H1 (cell line): ENCODE measurements at regions not wholly inside any gene's neighbourhood (a gene's known extent, or its start where the extent isn't known, plus 50 kb on each side); places are given as distances from the start of the nearest gene placed in this dataset.

ENCODE experiments used
- CTCF ChIA-PET: fragments of 300-600 bp; sonication (Branson Sonifier 250); formaldehyde crosslinking; loops from one replicate; lab custom pipeline; 2021; ENCODE audit not compliant: partially characterized antibody; lab: Charles Lee
- POLR2A ChIA-PET: fragments of 300-600 bp; sonication (Branson Sonifier 250); formaldehyde crosslinking; loops from one replicate; lab custom pipeline; 2021; ENCODE audit warnings: inconsistent platforms; ENCODE audit not compliant: partially characterized antibody; lab: Charles Lee
- DNase-seq, 2 experiments: peaks; one replicate each; pipeline versions ENCODE4 v3.0.0 to v3.0.0-alpha.2; 2010 to 2022; ENCODE audit warnings: low spot score in 2 of 2, low read depth in 1 of 2, mixed read lengths in 1 of 2
- FAIRE-seq: peaks from 2 replicates; lab custom pipeline; 2011; peaks lifted over from hg19 to GRCh38; lab: Jason Lieb, UNC
- H2AFZ ChIP-seq: 2 replicates; pipeline ENCODE4 v1.8.1; 2012; ENCODE audit warnings: low read length, inconsistent platforms
- H2AK5ac ChIP-seq: 2 replicates; pipeline ENCODE4 v1.6.1; 2013; ENCODE audit warnings: low read depth, low read length
- H2BK120ac ChIP-seq: replicated peaks from 2 replicates; pipeline ENCODE3; 2013; ENCODE audit warnings: low read depth, low read length, inconsistent platforms
- H2BK12ac ChIP-seq: 2 replicates; pipeline ENCODE4 v1.6.1; 2013; ENCODE audit warnings: low read depth, low read length
- H2BK15ac ChIP-seq: 2 replicates; pipeline ENCODE4 v1.6.1; 2013; ENCODE audit warnings: low read length
- H2BK20ac ChIP-seq: 2 replicates; pipeline ENCODE4 v1.6.1; 2013; ENCODE audit warnings: low read length
- H2BK5ac ChIP-seq: 2 replicates; pipeline ENCODE4 v1.6.1; 2013; ENCODE audit warnings: low read depth, low read length
- H3K14ac ChIP-seq: 2 replicates; pipeline ENCODE4 v1.6.1; 2013; ENCODE audit warnings: inconsistent platforms; ENCODE audit not compliant: insufficient read length
- H3K18ac ChIP-seq: 2 replicates; pipeline ENCODE4 v1.6.1; 2013; ENCODE audit warnings: low read length; ENCODE audit errors: extremely low read depth
- H3K23ac ChIP-seq: 2 replicates; pipeline ENCODE4 v1.6.1; 2013; ENCODE audit warnings: inconsistent platforms; ENCODE audit not compliant: insufficient read length
- H3K23me2 ChIP-seq: 2 replicates; pipeline ENCODE4 v1.6.1; 2013; ENCODE audit warnings: low read depth, low read length
- H3K27ac ChIP-seq: 2 replicates; pipeline ENCODE4 v1.6.1; 2011; ENCODE audit warnings: low read depth, low read length, inconsistent platforms
- H3K27me3 ChIP-seq, 4 experiments: replicated peaks in 1 of 4; 1 replicate in 1 of 4; 2 replicates in 3 of 4; pipeline versions ENCODE4 v1.6.1 to v1.8.1; 2011 to 2013; ENCODE audit warnings: low read length in 3 of 4, mild to moderate bottlenecking in 3 of 4, inconsistent platforms in 2 of 4, mixed read lengths in 2 of 4, moderate library complexity in 1 of 4; ENCODE audit not compliant: control insufficient read depth in 3 of 4, insufficient read depth in 3 of 4; ENCODE audit errors: extremely low read depth in 1 of 4
- H3K36me3 ChIP-seq, 4 experiments: 2 replicates each; pipeline versions ENCODE4 v1.6.1 to v1.8.1; 2011 to 2013; ENCODE audit warnings: mild to moderate bottlenecking in 4 of 4, low read length in 3 of 4, moderate library complexity in 2 of 4, control low read depth in 1 of 4, inconsistent platforms in 1 of 4; ENCODE audit not compliant: insufficient read depth in 4 of 4, control insufficient read depth in 2 of 4
- H3K4ac ChIP-seq: replicated peaks from 2 replicates; pipeline ENCODE3; 2013; ENCODE audit warnings: low read length, low read depth, mixed read lengths, inconsistent platforms; ENCODE audit not compliant: insufficient read length
- H3K4me1 ChIP-seq, 4 experiments: replicated peaks in 1 of 4; 1 replicate in 1 of 4; 2 replicates in 3 of 4; pipeline versions ENCODE4 v1.6.1 to v1.8.1; 2011 to 2013; ENCODE audit warnings: low read length in 3 of 4, inconsistent platforms in 2 of 4, mixed read lengths in 1 of 4; ENCODE audit not compliant: insufficient read depth in 4 of 4, control insufficient read depth in 3 of 4
- H3K4me2 ChIP-seq, 2 experiments: 2 replicates each; pipeline versions ENCODE4 v1.6.1 to v1.8.1; 2011 to 2013; ENCODE audit warnings: low read depth in 2 of 2, low read length in 2 of 2, control low read depth in 1 of 2, inconsistent platforms in 1 of 2, mild to moderate bottlenecking in 1 of 2; ENCODE audit not compliant: insufficient read depth in 1 of 2
- H3K4me3 ChIP-seq, 4 experiments: fragments of 200-600, 300-600 bp in 1 of 4; sonication (generic), shearing (Covaris generic), sonication (Bioruptor Twin) in 1 of 4; 2 replicates each; pipeline versions ENCODE4 v1.5.1 to v1.8.1; 2011 to 2016; ENCODE audit warnings: low read length in 4 of 4, low read depth in 3 of 4, control low read depth in 2 of 4, inconsistent platforms in 2 of 4, mild to moderate bottlenecking in 2 of 4, mixed read lengths in 1 of 4, moderate library complexity in 1 of 4; ENCODE audit not compliant: insufficient read depth in 2 of 4; ENCODE audit errors: extremely low read depth in 1 of 4
- H3K56ac ChIP-seq: replicated peaks from 2 replicates; pipeline ENCODE3; 2013; ENCODE audit warnings: low read depth, mild to moderate bottlenecking, mixed read lengths, low read length, inconsistent platforms; ENCODE audit not compliant: insufficient read length
- H3K79me1 ChIP-seq: 2 replicates; pipeline ENCODE4 v1.6.1; 2013; ENCODE audit warnings: low read depth, low read length, control low read depth
- H3K79me2 ChIP-seq, 2 experiments: 2 replicates each; pipeline versions ENCODE4 v1.6.1 to v1.8.1; 2012 to 2013; ENCODE audit warnings: low read length in 2 of 2, mild to moderate bottlenecking in 2 of 2, inconsistent platforms in 1 of 2; ENCODE audit not compliant: insufficient read depth in 2 of 2, control insufficient read depth in 1 of 2
- H3K9ac ChIP-seq, 4 experiments: replicated peaks in 1 of 4; 1 replicate in 1 of 4; 2 replicates in 3 of 4; pipeline versions ENCODE4 v1.6.1 to v1.8.1; 2011 to 2013; ENCODE audit warnings: low read depth in 3 of 4, low read length in 3 of 4, control low read depth in 2 of 4, mild to moderate bottlenecking in 2 of 4, moderate library complexity in 2 of 4, inconsistent platforms in 1 of 4; ENCODE audit errors: extremely low read depth in 1 of 4
- H3K9me3 ChIP-seq, 2 experiments: 2 replicates each; pipeline versions ENCODE4 v1.6.1 to v1.8.1; 2012 to 2013; ENCODE audit warnings: mild to moderate bottlenecking in 2 of 2, moderate library complexity in 2 of 2, control low read depth in 1 of 2, inconsistent platforms in 1 of 2, low read depth in 1 of 2, low read length in 1 of 2, mixed read lengths in 1 of 2; ENCODE audit not compliant: insufficient read depth in 2 of 2
- H4K20me1 ChIP-seq, 2 experiments: replicated peaks in 1 of 2; 2 replicates each; pipeline versions ENCODE3 to v1.8.1; 2011 to 2013; ENCODE audit warnings: inconsistent platforms in 2 of 2, low read length in 2 of 2, mild to moderate bottlenecking in 1 of 2; ENCODE audit not compliant: insufficient read depth in 2 of 2, control insufficient read depth in 1 of 2
- H4K5ac ChIP-seq: 2 replicates; pipeline ENCODE4 v1.6.1; 2013; ENCODE audit warnings: low read length, low read depth, mixed read lengths, inconsistent platforms; ENCODE audit not compliant: insufficient read length
- H4K8ac ChIP-seq: 2 replicates; pipeline ENCODE4 v1.8.0; 2013; ENCODE audit warnings: mild to moderate bottlenecking, moderate library complexity, low read length, inconsistent platforms; ENCODE audit not compliant: insufficient read depth; ENCODE audit errors: extremely low read depth
- H4K91ac ChIP-seq: replicated peaks from 2 replicates; pipeline ENCODE3; 2013; ENCODE audit warnings: low read length, mixed read lengths, inconsistent platforms; ENCODE audit not compliant: insufficient read length
- ATF3 ChIP-seq: IDR thresholded peaks from 2 replicates; pipeline ENCODE4 v1.6.1; 2011; ENCODE audit warnings: low read depth, mild to moderate bottlenecking, low read length; ENCODE audit not compliant: insufficient read depth
- BACH1 ChIP-seq: IDR thresholded peaks from 2 replicates; pipeline ENCODE4 v1.6.1; 2012; ENCODE audit warnings: low read length, improper control_type of control experiment
- CBX5 ChIP-seq: fragments of 300-800, 300-1000 bp; sonication (generic); IDR thresholded peaks from 2 replicates; pipeline ENCODE4 v1.7.1; 2016; ENCODE audit warnings: antibody characterized with exemption, low read length, low read depth
- CEBPB ChIP-seq: IDR thresholded peaks from 2 replicates; pipeline ENCODE4 v1.6.1; 2012; ENCODE audit warnings: low read depth, low read length
- EP300 ChIP-seq, 2 experiments: IDR thresholded peaks; 1 replicate in 1 of 2; 2 replicates in 1 of 2; pipeline ENCODE4 v1.6.1; 2011 to 2012; ENCODE audit warnings: low read depth in 2 of 2, low read length in 2 of 2, mild to moderate bottlenecking in 2 of 2, borderline replicate concordance in 1 of 2, inconsistent platforms in 1 of 2, moderate library complexity in 1 of 2
- HDAC6 ChIP-seq: IDR thresholded peaks from one replicate; pipeline ENCODE4 v1.7.1; 2012; ENCODE audit warnings: low read depth, mild to moderate bottlenecking, inconsistent platforms, low read length, moderate library complexity
- JUN ChIP-seq: IDR thresholded peaks from 2 replicates; pipeline ENCODE4 v1.6.1; 2011; ENCODE audit warnings: low read depth, mild to moderate bottlenecking, improper control_type of control experiment, low read length
- JUND ChIP-seq: IDR thresholded peaks from 2 replicates; pipeline ENCODE4 v1.6.1; 2011; ENCODE audit warnings: mild to moderate bottlenecking, improper control_type of control experiment, low read length
- KDM4A ChIP-seq: IDR thresholded peaks from one replicate; pipeline ENCODE4 v1.7.1; 2012; ENCODE audit warnings: low read depth, mild to moderate bottlenecking, moderate library complexity, low read length, inconsistent platforms; ENCODE audit not compliant: severe bottlenecking
- RAD21 ChIP-seq, 2 experiments: IDR thresholded peaks in 1 of 2; conservative IDR thresholded peaks in 1 of 2; 2 replicates each; pipeline ENCODE4 v1.6.1; 2011; ENCODE audit warnings: low read depth in 2 of 2, low read length in 2 of 2, improper control_type of control experiment in 1 of 2, inconsistent platforms in 1 of 2, mild to moderate bottlenecking in 1 of 2, moderate library complexity in 1 of 2
- RFX5 ChIP-seq: IDR thresholded peaks from 2 replicates; pipeline ENCODE4 v1.6.1; 2011; ENCODE audit warnings: low read depth, low read length, improper control_type of control experiment, borderline replicate concordance
- RNF2 ChIP-seq: fragments of 200-900, 300-1000 bp; sonication (generic); IDR thresholded peaks from 2 replicates; pipeline ENCODE4 v1.7.1; 2016; ENCODE audit warnings: borderline replicate concordance, low read depth, mild to moderate bottlenecking, antibody characterized with exemption, low read length; ENCODE audit not compliant: poor library complexity, severe bottlenecking; ENCODE audit errors: missing control alignments
- SIX5 ChIP-seq: IDR thresholded peaks from 2 replicates; pipeline ENCODE4 v1.6.1; 2011; ENCODE audit warnings: mild to moderate bottlenecking, low read depth, low read length
- SP1 ChIP-seq: IDR thresholded peaks from 2 replicates; pipeline ENCODE4 v1.6.1; 2011; ENCODE audit warnings: low read depth, low read length
- SRF ChIP-seq: IDR thresholded peaks from 2 replicates; pipeline ENCODE4 v1.6.1; 2011; ENCODE audit warnings: mild to moderate bottlenecking, low read depth, low read length, moderate library complexity
- TEAD4 ChIP-seq: IDR thresholded peaks from 2 replicates; pipeline ENCODE4 v1.6.1; 2012; ENCODE audit warnings: low read depth, low read length, inconsistent platforms, mixed read lengths

GRCh38 chr3:34678575-34678974, 880.1 kb downstream of the PDCD6IP start:
- H4K8ac ChIP-seq: no peak overlapping the region
- no peak overlapping the region for H2AK5ac ChIP-seq
- no peak overlapping the region for H2BK5ac ChIP-seq
- ChIA-PET POLR2A (no interaction called here), CTCF (no interaction called here)
- H3K18ac ChIP-seq: no peak overlapping the region
- no peak overlapping the region for H3K27ac ChIP-seq
- H2BK20ac ChIP-seq: no peak overlapping the region
- TF ChIP-seq CBX5 (no peak), SRF (no peak), SIX5 (no peak), EP300 (IDR thresholded peaks at IDR 0.05; ENCODE audit: borderline replicate concordance in 1 of 2, low read depth in 2 of 2, low read length in 2 of 2) (no peak), RFX5 (no peak), JUND (no peak), CEBPB (no peak), RNF2 (no peak), KDM4A (no peak), RAD21 (IDR thresholded peaks at IDR 0.05 in 1 of 2, conservative IDR thresholded peaks at IDR 0.05 in 1 of 2; ENCODE audit: low read depth in 2 of 2, low read length in 2 of 2) (no peak), BACH1 (no peak), TEAD4 (no peak), SP1 (no peak), ATF3 (no peak), HDAC6 (no peak), JUN (no peak)
- no peak for FAIRE-seq
- H3K23me2 ChIP-seq: no peaks in the 10 kb centered on the region
- H3K14ac ChIP-seq: no peak overlapping the region
- H3K4ac ChIP-seq: no peak overlapping the region
- H2AFZ ChIP-seq: no peak overlapping the region
- no peaks in the 10 kb centered on the region for H4K20me1 ChIP-seq
- no peak overlapping the region for H4K5ac ChIP-seq
- no peak overlapping the region for H2BK120ac ChIP-seq
- no peaks in the 10 kb centered on the region for H3K79me2 ChIP-seq
- H2BK15ac ChIP-seq: no peak overlapping the region
- no peak overlapping the region for H3K23ac ChIP-seq
- no peak overlapping the region for H2BK12ac ChIP-seq
- no peaks in the 10 kb centered on the region for H3K36me3 ChIP-seq
- no peak overlapping the region for H3K56ac ChIP-seq
- peaks cover 13 to 15% of the 10 kb centered on the region in 2 experiments for H3K9me3 ChIP-seq
- H3K4me2 ChIP-seq: no peak overlapping the region
- no peak overlapping the region for H3K4me3 ChIP-seq
- no peak overlapping the region for H4K91ac ChIP-seq
- H3K9ac ChIP-seq: no peak overlapping the region
- DNase-seq: no peak
- H3K4me1 ChIP-seq: no peaks in the 10 kb centered on the region
- H3K79me1 ChIP-seq: no peaks in the 10 kb centered on the region
- H3K27me3 ChIP-seq: no peaks in the 10 kb centered on the region
